ENCODE measurements at regions not wholly inside any gene's neighbourhood (a gene's known extent, or its start where the extent isn't known, plus 50 kb on each side); places are given as distances from the start of the nearest gene placed in this dataset.

- ChIA-PET POLR2A (no interaction called here), CTCF (no interaction called here)
- Histone ChIP-seq H3K4me3 (ENCODE audit: low read depth, low read length) (no peak overlapping the region), H3K36me3 (ENCODE audit: control insufficient read depth in 2 of 2, insufficient read depth in 1 of 2, low read length in 2 of 2) (no peaks in the 10 kb centered on the region), H3K9me3 (ENCODE audit: control insufficient read depth, insufficient read depth, low read depth, low read length) (no peaks in the 10 kb centered on the region), H3K27ac (ENCODE audit: extremely low read depth, low read depth, low read length) (no peak overlapping the region), H3K4me1 (ENCODE audit: control insufficient read depth, insufficient read depth, low read length) (no peaks in the 10 kb centered on the region)
- TF ChIP-seq ZNF280C (tag by site-specific recombination; IDR thresholded peaks at IDR 0.05) = no peak
- no peak for TF ChIP-seq KLF1 (tag by site-specific recombination; IDR thresholded peaks at IDR 0.05)
- no peak for TF ChIP-seq ZNF548 (tag by site-specific recombination; IDR thresholded peaks at IDR 0.05)
- TF ChIP-seq, protein P1, sequence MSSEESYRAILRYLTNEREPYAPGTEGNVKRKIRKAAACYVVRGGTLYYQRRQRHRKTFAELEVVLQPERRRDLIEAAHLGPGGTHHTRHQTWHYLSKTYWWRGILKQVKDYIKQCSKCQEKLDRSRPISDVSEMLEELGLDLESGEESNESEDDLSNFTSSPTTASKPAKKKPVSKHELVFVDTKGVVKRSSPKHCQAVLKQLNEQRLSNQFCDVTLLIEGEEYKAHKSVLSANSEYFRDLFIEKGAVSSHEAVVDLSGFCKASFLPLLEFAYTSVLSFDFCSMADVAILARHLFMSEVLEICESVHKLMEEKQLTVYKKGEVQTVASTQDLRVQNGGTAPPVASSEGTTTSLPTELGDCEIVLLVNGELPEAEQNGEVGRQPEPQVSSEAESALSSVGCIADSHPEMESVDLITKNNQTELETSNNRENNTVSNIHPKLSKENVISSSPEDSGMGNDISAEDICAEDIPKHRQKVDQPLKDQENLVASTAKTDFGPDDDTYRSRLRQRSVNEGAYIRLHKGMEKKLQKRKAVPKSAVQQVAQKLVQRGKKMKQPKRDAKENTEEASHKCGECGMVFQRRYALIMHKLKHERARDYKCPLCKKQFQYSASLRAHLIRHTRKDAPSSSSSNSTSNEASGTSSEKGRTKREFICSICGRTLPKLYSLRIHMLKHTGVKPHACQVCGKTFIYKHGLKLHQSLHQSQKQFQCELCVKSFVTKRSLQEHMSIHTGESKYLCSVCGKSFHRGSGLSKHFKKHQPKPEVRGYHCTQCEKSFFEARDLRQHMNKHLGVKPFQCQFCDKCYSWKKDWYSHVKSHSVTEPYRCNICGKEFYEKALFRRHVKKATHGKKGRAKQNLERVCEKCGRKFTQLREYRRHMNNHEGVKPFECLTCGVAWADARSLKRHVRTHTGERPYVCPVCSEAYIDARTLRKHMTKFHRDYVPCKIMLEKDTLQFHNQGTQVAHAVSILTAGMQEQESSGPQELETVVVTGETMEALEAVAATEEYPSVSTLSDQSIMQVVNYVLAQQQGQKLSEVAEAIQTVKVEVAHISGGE (tag by site-specific recombination; conservative IDR thresholded peaks at IDR 0.05; ENCODE audit: low read depth) = no peak
- TF ChIP-seq ZNF157 (tag by site-specific recombination; IDR thresholded peaks at IDR 0.05) = no peak
- TF ChIP-seq ZNF600 (tag by site-specific recombination; IDR thresholded peaks at IDR 0.05) = no peak
- TF ChIP-seq, protein P2, sequence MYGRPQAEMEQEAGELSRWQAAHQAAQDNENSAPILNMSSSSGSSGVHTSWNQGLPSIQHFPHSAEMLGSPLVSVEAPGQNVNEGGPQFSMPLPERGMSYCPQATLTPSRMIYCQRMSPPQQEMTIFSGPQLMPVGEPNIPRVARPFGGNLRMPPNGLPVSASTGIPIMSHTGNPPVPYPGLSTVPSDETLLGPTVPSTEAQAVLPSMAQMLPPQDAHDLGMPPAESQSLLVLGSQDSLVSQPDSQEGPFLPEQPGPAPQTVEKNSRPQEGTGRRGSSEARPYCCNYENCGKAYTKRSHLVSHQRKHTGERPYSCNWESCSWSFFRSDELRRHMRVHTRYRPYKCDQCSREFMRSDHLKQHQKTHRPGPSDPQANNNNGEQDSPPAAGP (tag by site-specific recombination; IDR thresholded peaks at IDR 0.05) = no peak
- no peak for TF ChIP-seq ZNF521 (tag by site-specific recombination; IDR thresholded peaks at IDR 0.05)
- TF ChIP-seq ZNF571 (tag by site-specific recombination; IDR thresholded peaks at IDR 0.05) = no peak
- TF ChIP-seq, protein P3, sequence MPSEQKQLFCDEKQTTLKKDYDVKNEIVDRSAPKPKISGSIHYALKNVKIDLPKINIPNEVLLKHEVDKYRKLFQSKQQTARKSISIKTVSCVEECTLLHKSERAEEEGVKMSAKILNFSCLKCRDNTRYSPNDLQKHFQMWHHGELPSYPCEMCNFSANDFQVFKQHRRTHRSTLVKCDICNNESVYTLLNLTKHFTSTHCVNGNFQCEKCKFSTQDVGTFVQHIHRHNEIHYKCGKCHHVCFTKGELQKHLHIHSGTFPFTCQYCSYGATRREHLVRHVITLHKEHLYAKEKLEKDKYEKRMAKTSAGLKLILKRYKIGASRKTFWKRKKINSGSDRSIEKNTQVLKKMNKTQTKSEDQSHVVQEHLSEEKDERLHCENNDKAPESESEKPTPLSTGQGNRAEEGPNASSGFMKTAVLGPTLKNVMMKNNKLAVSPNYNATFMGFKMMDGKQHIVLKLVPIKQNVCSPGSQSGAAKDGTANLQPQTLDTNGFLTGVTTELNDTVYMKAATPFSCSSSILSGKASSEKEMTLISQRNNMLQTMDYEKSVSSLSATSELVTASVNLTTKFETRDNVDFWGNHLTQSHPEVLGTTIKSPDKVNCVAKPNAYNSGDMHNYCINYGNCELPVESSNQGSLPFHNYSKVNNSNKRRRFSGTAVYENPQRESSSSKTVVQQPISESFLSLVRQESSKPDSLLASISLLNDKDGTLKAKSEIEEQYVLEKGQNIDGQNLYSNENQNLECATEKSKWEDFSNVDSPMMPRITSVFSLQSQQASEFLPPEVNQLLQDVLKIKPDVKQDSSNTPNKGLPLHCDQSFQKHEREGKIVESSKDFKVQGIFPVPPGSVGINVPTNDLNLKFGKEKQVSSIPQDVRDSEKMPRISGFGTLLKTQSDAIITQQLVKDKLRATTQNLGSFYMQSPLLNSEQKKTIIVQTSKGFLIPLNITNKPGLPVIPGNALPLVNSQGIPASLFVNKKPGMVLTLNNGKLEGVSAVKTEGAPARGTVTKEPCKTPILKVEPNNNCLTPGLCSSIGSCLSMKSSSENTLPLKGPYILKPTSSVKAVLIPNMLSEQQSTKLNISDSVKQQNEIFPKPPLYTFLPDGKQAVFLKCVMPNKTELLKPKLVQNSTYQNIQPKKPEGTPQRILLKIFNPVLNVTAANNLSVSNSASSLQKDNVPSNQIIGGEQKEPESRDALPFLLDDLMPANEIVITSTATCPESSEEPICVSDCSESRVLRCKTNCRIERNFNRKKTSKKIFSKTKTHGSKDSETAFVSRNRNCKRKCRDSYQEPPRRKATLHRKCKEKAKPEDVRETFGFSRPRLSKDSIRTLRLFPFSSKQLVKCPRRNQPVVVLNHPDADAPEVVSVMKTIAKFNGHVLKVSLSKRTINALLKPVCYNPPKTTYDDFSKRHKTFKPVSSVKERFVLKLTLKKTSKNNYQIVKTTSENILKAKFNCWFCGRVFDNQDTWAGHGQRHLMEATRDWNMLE (tag by site-specific recombination; conservative IDR thresholded peaks at IDR 0.05; ENCODE audit: low read depth) = no peak
Observed at GRCh38 chr3:192026661-192027060, 565.7 kb downstream of the PYDC2 start.

- H3K36me3 ChIP-seq (ENCODE audit: control insufficient read depth in 2 of 2, insufficient read depth in 1 of 2, low read length in 2 of 2) = no peaks in the 10 kb centered on the region
- H3K4me1 ChIP-seq (ENCODE audit: control insufficient read depth, insufficient read depth, low read length) = no peaks in the 10 kb centered on the region
- no peak overlapping the region for H3K27ac ChIP-seq (ENCODE audit: extremely low read depth, low read depth, low read length)
- no peaks in the 10 kb centered on the region for H3K9me3 ChIP-seq (ENCODE audit: control insufficient read depth, insufficient read depth, low read depth, low read length)
- CTCF ChIA-PET = interaction anchor here (0.6 kb wide), 1 partner anchor 91 kb away, joined by 5 read pairs; no protein-coding TSS in a partner anchor
- no peak overlapping the region for H3K4me3 ChIP-seq (ENCODE audit: low read depth, low read length)
- POLR2A ChIA-PET = no interaction called here
- TF ChIP-seq, protein P4, sequence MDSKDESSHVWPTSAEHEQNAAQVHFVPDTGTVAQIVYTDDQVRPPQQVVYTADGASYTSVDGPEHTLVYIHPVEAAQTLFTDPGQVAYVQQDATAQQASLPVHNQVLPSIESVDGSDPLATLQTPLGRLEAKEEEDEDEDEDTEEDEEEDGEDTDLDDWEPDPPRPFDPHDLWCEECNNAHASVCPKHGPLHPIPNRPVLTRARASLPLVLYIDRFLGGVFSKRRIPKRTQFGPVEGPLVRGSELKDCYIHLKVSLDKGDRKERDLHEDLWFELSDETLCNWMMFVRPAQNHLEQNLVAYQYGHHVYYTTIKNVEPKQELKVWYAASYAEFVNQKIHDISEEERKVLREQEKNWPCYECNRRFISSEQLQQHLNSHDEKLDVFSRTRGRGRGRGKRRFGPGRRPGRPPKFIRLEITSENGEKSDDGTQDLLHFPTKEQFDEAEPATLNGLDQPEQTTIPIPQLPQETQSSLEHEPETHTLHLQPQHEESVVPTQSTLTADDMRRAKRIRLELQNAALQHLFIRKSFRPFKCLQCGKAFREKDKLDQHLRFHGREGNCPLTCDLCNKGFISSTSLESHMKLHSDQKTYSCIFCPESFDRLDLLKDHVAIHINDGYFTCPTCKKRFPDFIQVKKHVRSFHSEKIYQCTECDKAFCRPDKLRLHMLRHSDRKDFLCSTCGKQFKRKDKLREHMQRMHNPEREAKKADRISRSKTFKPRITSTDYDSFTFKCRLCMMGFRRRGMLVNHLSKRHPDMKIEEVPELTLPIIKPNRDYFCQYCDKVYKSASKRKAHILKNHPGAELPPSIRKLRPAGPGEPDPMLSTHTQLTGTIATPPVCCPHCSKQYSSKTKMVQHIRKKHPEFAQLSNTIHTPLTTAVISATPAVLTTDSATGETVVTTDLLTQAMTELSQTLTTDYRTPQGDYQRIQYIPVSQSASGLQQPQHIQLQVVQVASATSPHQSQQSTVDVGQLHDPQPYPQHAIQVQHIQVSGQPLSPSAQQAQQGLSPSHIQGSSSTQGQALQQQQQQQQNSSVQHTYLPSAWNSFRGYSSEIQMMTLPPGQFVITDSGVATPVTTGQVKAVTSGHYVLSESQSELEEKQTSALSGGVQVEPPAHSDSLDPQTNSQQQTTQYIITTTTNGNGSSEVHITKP (tag by site-specific recombination; IDR thresholded peaks at IDR 0.05) = no peak
- TF ChIP-seq, protein P3 (tag by site-specific recombination; conservative IDR thresholded peaks at IDR 0.05; ENCODE audit: low read depth) = no peak
Observed at GRCh38 chr3:192031941-192032340, 571.0 kb downstream of the PYDC2 start.

Data from HEK293 (cell line).